MCF 10A (cell line): ENCODE measurements at regions not wholly inside any gene's neighbourhood (a gene's known extent, or its start where the extent isn't known, plus 50 kb on each side); places are given as distances from the start of the nearest gene placed in this dataset.

Experiments used
- BruUV-seq: library from RNA; stranded (reverse); fragments of 400-500 nt; replicated peaks from 2 replicates; lab custom pipeline; 2021; lab: Mats Ljungman, UMichigan
- CTCF ChIA-PET: fragments of 300-600 bp; sonication (Branson Sonifier 250); formaldehyde crosslinking; extraction: SDS; loops from one replicate; lab custom pipeline; 2021; ENCODE audit warnings: antibody characterized with exemption, inconsistent platforms; lab: Yijun Ruan, JAX
- POLR2A ChIA-PET: fragments of 300-600, 350-650 bp; sonication (Branson Sonifier 250); formaldehyde crosslinking; extraction: SDS; loops from one replicate; lab custom pipeline; 2020; ENCODE audit warnings: antibody characterized with exemption, inconsistent platforms; lab: Yijun Ruan, JAX
- DNase-seq: peaks from one replicate; pipeline ENCODE4 v3.0.0-alpha.2; 2018; ENCODE audit not compliant: unreplicated experiment
- H3K27ac Mint-ChIP-seq: one replicate; pipeline ENCODE4 v1.8.0; 2022; ENCODE audit warnings: mild to moderate bottlenecking, low read depth, mixed read lengths; ENCODE audit not compliant: unreplicated experiment
- H3K27me3 Mint-ChIP-seq: one replicate; pipeline ENCODE4 v1.8.0; 2022; ENCODE audit warnings: mixed read lengths; ENCODE audit not compliant: insufficient read depth, unreplicated experiment
- H3K36me3 Mint-ChIP-seq: one replicate; pipeline ENCODE4 v1.8.0; 2022; ENCODE audit warnings: mild to moderate bottlenecking, moderate library complexity, mixed read lengths; ENCODE audit not compliant: insufficient read depth, unreplicated experiment
- H3K4me1 Mint-ChIP-seq: one replicate; pipeline ENCODE4 v1.8.0; 2022; ENCODE audit warnings: mixed read lengths; ENCODE audit not compliant: insufficient read depth, unreplicated experiment
- H3K4me3 Mint-ChIP-seq: one replicate; pipeline ENCODE4 v1.8.0; 2022; ENCODE audit warnings: mild to moderate bottlenecking, moderate library complexity, mixed read lengths; ENCODE audit not compliant: unreplicated experiment
- H3K9me3 Mint-ChIP-seq: one replicate; pipeline ENCODE4 v1.8.0; 2022; ENCODE audit warnings: mixed read lengths; ENCODE audit not compliant: unreplicated experiment
- intact Hi-C: fragments of 100-400 bp; cut with micrococcal nuclease; formaldehyde crosslinking; loops from 2 replicates; pipeline ENCODE4 v1.14.1; 2022
- TF ChIP-seq, protein P1 (sequence below): fragments of 200-600 bp; IDR thresholded peaks from one replicate; pipeline ENCODE4 v1.8.0; 2022; ENCODE audit warnings: antibody characterized with exemption, mild to moderate bottlenecking; ENCODE audit not compliant: unreplicated experiment

DNA sequence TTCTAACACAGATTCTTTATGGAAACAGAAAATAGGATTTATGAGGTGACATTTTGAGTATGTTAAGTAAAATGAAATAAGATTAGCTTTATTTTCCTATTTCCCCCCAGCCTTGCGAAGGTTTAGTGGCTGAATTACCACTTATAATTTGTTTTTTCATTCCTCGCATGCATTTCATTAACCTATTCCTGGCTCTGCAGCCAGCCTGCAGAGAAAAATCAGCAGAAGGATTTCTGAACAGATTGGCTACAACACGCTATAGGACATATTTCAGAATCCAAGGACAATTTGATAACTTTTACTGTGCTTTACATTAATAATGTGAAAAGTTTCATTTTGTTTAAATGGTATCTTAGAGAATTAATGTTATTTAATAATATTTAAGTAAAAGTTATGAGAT lies 162.4 kb upstream of the MMS22L start:
- no peaks in the 10 kb centered on the region for H3K36me3 Mint-ChIP-seq
- DNase-seq, result no peak
- no peaks in the 10 kb centered on the region for H3K4me1 Mint-ChIP-seq
- H3K27me3 Mint-ChIP-seq, result peaks cover 85% of the 10 kb centered on the region
- ChIA-PET CTCF (interaction anchor here (0.6 kb wide), 1 partner anchor 73 kb away, joined by 3 read pairs; no protein-coding TSS in a partner anchor), POLR2A (no interaction called here)
- BruUV-seq, result no TSS peak
- H3K9me3 Mint-ChIP-seq, result no peaks in the 10 kb centered on the region
- H3K27ac Mint-ChIP-seq, result no peak overlapping the region
- intact Hi-C loops, result no loop called here
- no peak overlapping the region for H3K4me3 Mint-ChIP-seq
- TF ChIP-seq, protein P1, sequence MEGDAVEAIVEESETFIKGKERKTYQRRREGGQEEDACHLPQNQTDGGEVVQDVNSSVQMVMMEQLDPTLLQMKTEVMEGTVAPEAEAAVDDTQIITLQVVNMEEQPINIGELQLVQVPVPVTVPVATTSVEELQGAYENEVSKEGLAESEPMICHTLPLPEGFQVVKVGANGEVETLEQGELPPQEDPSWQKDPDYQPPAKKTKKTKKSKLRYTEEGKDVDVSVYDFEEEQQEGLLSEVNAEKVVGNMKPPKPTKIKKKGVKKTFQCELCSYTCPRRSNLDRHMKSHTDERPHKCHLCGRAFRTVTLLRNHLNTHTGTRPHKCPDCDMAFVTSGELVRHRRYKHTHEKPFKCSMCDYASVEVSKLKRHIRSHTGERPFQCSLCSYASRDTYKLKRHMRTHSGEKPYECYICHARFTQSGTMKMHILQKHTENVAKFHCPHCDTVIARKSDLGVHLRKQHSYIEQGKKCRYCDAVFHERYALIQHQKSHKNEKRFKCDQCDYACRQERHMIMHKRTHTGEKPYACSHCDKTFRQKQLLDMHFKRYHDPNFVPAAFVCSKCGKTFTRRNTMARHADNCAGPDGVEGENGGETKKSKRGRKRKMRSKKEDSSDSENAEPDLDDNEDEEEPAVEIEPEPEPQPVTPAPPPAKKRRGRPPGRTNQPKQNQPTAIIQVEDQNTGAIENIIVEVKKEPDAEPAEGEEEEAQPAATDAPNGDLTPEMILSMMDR, result no peak

DNA sequence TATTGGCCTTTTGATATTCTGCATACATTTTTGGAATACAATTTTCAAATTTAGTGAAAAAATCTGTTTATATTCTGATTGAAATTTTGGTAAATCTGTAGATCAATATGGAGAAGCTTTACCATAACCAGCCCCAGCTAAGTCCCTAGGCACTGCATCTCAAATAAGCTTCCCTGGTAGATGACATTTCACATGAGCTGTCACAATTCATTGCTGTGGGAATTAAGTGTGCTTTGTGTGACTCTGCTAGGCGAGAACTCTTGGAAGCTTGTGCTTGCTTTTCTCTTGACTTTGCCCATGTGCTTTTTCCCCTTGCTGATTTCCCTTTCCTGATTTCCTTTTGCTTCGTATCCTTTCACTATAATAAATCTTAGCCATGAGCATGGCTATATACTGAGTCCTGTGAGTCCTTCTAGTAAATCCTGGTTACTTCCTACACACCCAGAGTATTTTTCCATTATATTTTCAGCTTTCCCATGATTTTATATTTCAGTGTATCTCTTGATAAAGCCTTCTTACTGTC lies 166.5 kb upstream of the MMS22L start:
- TF ChIP-seq, protein P1, result no peak
- intact Hi-C loops, result no loop called here
- no TSS peak for BruUV-seq
- DNase-seq, result no peak
- Mint-ChIP-seq H3K36me3 (no peaks in the 10 kb centered on the region), H3K27me3 (peaks cover 92% of the 10 kb centered on the region), H3K4me3 (no peak overlapping the region), H3K27ac (no peak overlapping the region), H3K4me1 (no peaks in the 10 kb centered on the region), H3K9me3 (no peaks in the 10 kb centered on the region)
- CTCF ChIA-PET, result interaction anchor here (0.7 to 3.6 kb wide), 4 partner anchors 9 to 320 kb away, joined by 3 to 20 read pairs (median 3); no protein-coding TSS in a partner anchor
- POLR2A ChIA-PET, result no interaction called here

DNA sequence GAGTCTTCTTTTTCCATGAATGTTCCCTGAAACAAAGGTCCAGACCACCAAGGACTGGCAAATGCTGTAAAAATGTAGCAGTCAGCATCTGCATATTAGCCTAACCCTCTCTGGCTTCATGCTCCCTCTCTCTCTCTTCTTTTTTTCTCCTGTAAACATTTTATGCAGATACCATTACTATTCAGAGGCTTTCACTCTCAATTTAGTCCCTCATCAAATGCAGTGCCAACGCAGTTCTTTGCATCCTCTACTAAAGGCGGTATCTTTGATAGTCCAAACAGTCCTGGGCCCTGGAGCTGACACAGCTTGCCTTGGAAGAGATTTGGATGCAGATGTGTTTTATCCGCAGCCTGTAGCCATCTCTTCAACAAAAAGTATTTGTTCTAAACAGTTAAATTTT lies 167.1 kb upstream of the MMS22L start:
- BruUV-seq, result no TSS peak
- POLR2A ChIA-PET, result interaction anchor here (0.8 kb wide), 1 partner anchor 10 kb away, joined by 3 read pairs; no protein-coding TSS in a partner anchor

DNA sequence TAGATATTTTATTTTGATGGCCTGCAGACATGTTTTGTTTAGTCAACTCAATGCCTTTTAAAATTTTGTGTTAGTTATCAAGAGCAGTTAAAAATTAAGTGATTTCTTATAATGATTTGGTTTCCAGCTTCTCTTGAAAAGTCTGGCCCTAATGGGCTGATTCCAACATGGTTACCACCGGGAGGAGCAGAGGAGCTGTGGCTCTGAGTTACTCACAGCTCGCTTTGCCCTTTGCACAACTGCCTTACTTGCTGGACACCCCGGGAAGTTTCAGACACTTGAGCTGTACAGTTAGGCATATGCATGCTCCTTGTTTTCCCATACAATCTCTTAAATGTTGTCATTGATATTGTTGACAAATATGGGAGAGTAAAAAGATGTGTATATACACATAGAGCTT lies 173.1 kb upstream of the MMS22L start:
- no peaks in the 10 kb centered on the region for H3K36me3 Mint-ChIP-seq
- no peaks in the 10 kb centered on the region for H3K4me1 Mint-ChIP-seq
- ChIA-PET CTCF (interaction anchor here (0.6 kb wide), 1 partner anchor 276 kb away, joined by 3 read pairs; no protein-coding TSS in a partner anchor), POLR2A (no interaction called here)
- peaks cover 93% of the 10 kb centered on the region for H3K27me3 Mint-ChIP-seq
- no peak overlapping the region for H3K4me3 Mint-ChIP-seq
- TF ChIP-seq, protein P1, result no peak
- no peaks in the 10 kb centered on the region for H3K9me3 Mint-ChIP-seq
- intact Hi-C loops, result no loop called here
- no peak overlapping the region for H3K27ac Mint-ChIP-seq
- BruUV-seq, result no TSS peak
- no peak for DNase-seq

More for the DNA sequence above, 167.1 kb upstream of the MMS22L start:
- TF ChIP-seq, protein P1, result no peak
- Mint-ChIP-seq H3K9me3 (no peaks in the 10 kb centered on the region), H3K27ac (no peak overlapping the region), H3K27me3 (peaks cover 92% of the 10 kb centered on the region), H3K4me1 (no peaks in the 10 kb centered on the region), H3K4me3 (no peak overlapping the region), H3K36me3 (no peaks in the 10 kb centered on the region)
- CTCF ChIA-PET, result interaction anchor here (1.3 to 3.6 kb wide), 3 partner anchors 9 to 235 kb away, joined by 3 to 20 read pairs (median 3); no protein-coding TSS in a partner anchor
- intact Hi-C loops, result no loop called here
- DNase-seq, result no peak
